Esophagus muscularis mucosa (tissue), 4 donors: ENCODE measurements at regions not wholly inside any gene's neighbourhood (a gene's known extent, or its start where the extent isn't known, plus 50 kb on each side); places are given as distances from the start of the nearest gene placed in this dataset.
A peak's percentile ranks its signal among the peaks of the same experiment; 100 is the strongest.
"Not testable (repeated sequence)": the region's sequence is repeated elsewhere in the genome, so short reads cannot be mapped to it uniquely, and the experiment has no call there.

Experiments used
- DNase-seq: peaks from one replicate; pipeline ENCODE4 v3.0.0-alpha.2; 2017; ENCODE audit errors: extremely low spot score
- H3K27ac ChIP-seq, 4 donors: fragments of 200-600 bp; sonication (generic); replicated peaks in 1 of 4; 1 replicate in 3 of 4; 2 replicates in 1 of 4; pipeline ENCODE4 v1.5.1; 2016 to 2019; ENCODE audit warnings: mild to moderate bottlenecking in 1 of 4
- H3K27me3 ChIP-seq, 4 donors: fragments of 200-600 bp; sonication (generic); one replicate each; pipeline versions ENCODE4 v1.5.1 to v1.6.0; 2016 to 2019
- H3K36me3 ChIP-seq, 4 donors: fragments of 200-600 bp; sonication (generic); one replicate each; pipeline ENCODE4 v1.5.1; 2016 to 2019
- H3K4me1 ChIP-seq, 4 donors: fragments of 200-600 bp; sonication (generic); one replicate each; pipeline ENCODE4 v1.5.1; 2016 to 2019
- H3K4me3 ChIP-seq, 4 donors: fragments of 200-600 bp; sonication (generic); 1 replicate in 2 of 4; 2 replicates in 2 of 4; pipeline ENCODE4 v1.5.1; 2016 to 2019; ENCODE audit warnings: mild to moderate bottlenecking in 4 of 4, moderate library complexity in 1 of 4
- H3K9me3 ChIP-seq, 4 donors: fragments of 200-600 bp; sonication (generic); 1 replicate in 3 of 4; 2 replicates in 1 of 4; pipeline ENCODE4 v1.5.1; 2016 to 2019
- CTCF ChIP-seq, 3 experiments: fragments of 200-600 bp in 2 of 3; fragments of 450-650 bp in 1 of 3; sonication (generic) in 2 of 3; IDR thresholded peaks; one replicate each; pipeline ENCODE4 v1.5.1; 2017 to 2019; ENCODE audit warnings: antibody characterized with exemption in 3 of 3, mild to moderate bottlenecking in 2 of 3, moderate library complexity in 1 of 3
- EP300 ChIP-seq: sonication (generic); formaldehyde crosslinking; IDR thresholded peaks from one replicate; pipeline ENCODE4 v1.6.1; 2017; ENCODE audit warnings: antibody characterized with exemption
- POLR2A ChIP-seq: fragments of 450-650 bp; IDR thresholded peaks from one replicate; pipeline ENCODE4 v1.6.1; 2017; ENCODE audit warnings: antibody characterized with exemption, moderate library complexity, mild to moderate bottlenecking, low read depth
- POLR2AphosphoS5 ChIP-seq, 2 donors: sonication (generic); formaldehyde crosslinking; IDR thresholded peaks; one replicate each; pipeline ENCODE4 v1.6.1; 2017; ENCODE audit warnings: antibody characterized with exemption in 2 of 2
- WGBS: methylation state at CpG from one replicate; pipeline ENCODE4 v1.1.5; 2018; 5-methylcytosine and 5-hydroxymethylcytosine counted together
- intact Hi-C: fragments of 100-400 bp; cut with DNase I; formaldehyde crosslinking; loops from one replicate; pipeline ENCODE4 v1.15.1; 2023

GRCh38 chr2:225236769-225237323 lies 162.7 kb upstream of the NYAP2 start:
- H3K9me3 ChIP-seq = no peaks in the 10 kb centered on the region
- 78% methylated on average over 4 of the region's 4 CpGs for WGBS
- no peak overlapping the region for H3K27ac ChIP-seq
- H3K4me1 ChIP-seq = no peaks in the 10 kb centered on the region
- H3K4me3 ChIP-seq = no peak overlapping the region
- TF ChIP-seq CTCF (IDR thresholded peaks at IDR 0.05) (no peak), POLR2AphosphoS5 (IDR thresholded peaks at IDR 0.05) (no peak), EP300 (no peak), POLR2A (no peak)
- H3K27me3 ChIP-seq = no peaks in the 10 kb centered on the region
- DNase-seq = no peak
- H3K36me3 ChIP-seq = no peaks in the 10 kb centered on the region
- intact Hi-C loops = no loop called here

- DNase-seq = no peak
- Histone ChIP-seq H3K4me3 (no peak overlapping the region), H3K9me3 (no peaks in the 10 kb centered on the region), H3K27me3 (no peaks in the 10 kb centered on the region), H3K27ac (no peak overlapping the region), H3K36me3 (no peaks in the 10 kb centered on the region), H3K4me1 (no peaks in the 10 kb centered on the region)
- TF ChIP-seq EP300 = no peak
- no peak for TF ChIP-seq CTCF (IDR thresholded peaks at IDR 0.05)
- TF ChIP-seq POLR2AphosphoS5 (IDR thresholded peaks at IDR 0.05) = no peak
- no peak for TF ChIP-seq POLR2A
- WGBS = 82% methylated on average over 4 of the region's 4 CpGs
- intact Hi-C loops = no loop called here
Observed at GRCh38 chr2:225233234-225233633, 166.3 kb upstream of the NYAP2 start.

GRCh38 chr2:225231900-225232299 lies 167.6 kb upstream of the NYAP2 start:
- no peak overlapping the region for H3K27ac ChIP-seq
- TF ChIP-seq CTCF (IDR thresholded peaks at IDR 0.05) (no peak), EP300 (no peak), POLR2A (no peak), POLR2AphosphoS5 (IDR thresholded peaks at IDR 0.05) (no peak)
- H3K4me1 ChIP-seq = no peaks in the 10 kb centered on the region
- H3K4me3 ChIP-seq = no peak overlapping the region
- no peaks in the 10 kb centered on the region for H3K36me3 ChIP-seq
- DNase-seq = no peak
- 90% methylated on average over 6 of the region's 6 CpGs for WGBS
- H3K9me3 ChIP-seq = no peaks in the 10 kb centered on the region
- no peaks in the 10 kb centered on the region for H3K27me3 ChIP-seq
- intact Hi-C loops = no loop called here

- 88% methylated on average over 8 of the region's 31 CpGs for WGBS
- H3K4me1 ChIP-seq, H3K27ac ChIP-seq, H3K36me3 ChIP-seq, DNase-seq, intact Hi-C loops, H3K9me3 ChIP-seq, H3K27me3 ChIP-seq: not testable (repeated sequence)
- H3K4me3 ChIP-seq = peak overlapping the region in 1 of 4 donors; percentile 12
Observed at GRCh38 chr2:225229346-225229745, 170.2 kb upstream of the NYAP2 start.

DNA sequence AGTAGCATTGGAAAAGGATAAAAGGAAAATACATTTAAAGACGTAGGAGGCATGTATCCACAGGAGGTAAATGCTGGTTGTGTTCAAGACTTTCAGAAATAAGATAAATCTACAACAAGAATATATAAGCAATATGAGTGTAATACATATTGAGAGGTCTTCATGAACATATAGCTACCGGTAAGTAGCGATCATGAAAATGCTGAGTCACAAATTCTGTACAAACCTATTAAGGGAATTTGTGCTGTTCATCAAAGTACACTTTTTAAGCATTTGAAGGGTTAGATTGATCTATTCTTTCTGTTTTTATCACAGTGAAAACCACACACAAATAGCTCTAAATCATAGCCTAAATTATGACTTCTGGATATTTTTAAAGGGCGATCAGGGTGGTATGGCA lies 173.1 kb upstream of the NYAP2 start:
- no peak for TF ChIP-seq EP300
- no peak for TF ChIP-seq CTCF (IDR thresholded peaks at IDR 0.05)
- TF ChIP-seq POLR2A = no peak
- intact Hi-C loops = no loop called here
- 95% methylated on average over 4 of the region's 4 CpGs for WGBS
- DNase-seq = no peak
- Histone ChIP-seq H3K36me3 (no peaks in the 10 kb centered on the region), H3K9me3 (no peaks in the 10 kb centered on the region), H3K27me3 (no peaks in the 10 kb centered on the region), H3K4me3 (no peak overlapping the region), H3K4me1 (no peaks in the 10 kb centered on the region), H3K27ac (no peak overlapping the region)
